Adrenal gland (tissue), 5 donors: ENCODE measurements at regions not wholly inside any gene's neighbourhood (a gene's known extent, or its start where the extent isn't known, plus 50 kb on each side); places are given as distances from the start of the nearest gene placed in this dataset.

Experiments
- CTCF ChIP-seq, 6 experiments: fragments of 450-650 bp in 4 of 6; fragments of 200-600 bp in 2 of 6; sonication (generic) in 1 of 6; IDR thresholded peaks; 1 replicate in 5 of 6; 2 replicates in 1 of 6; pipeline versions ENCODE4 v1.5.1 to v1.8.0; 2016 to 2021; ENCODE audit warnings: antibody characterized with exemption in 6 of 6, mild to moderate bottlenecking in 2 of 6, moderate library complexity in 1 of 6
- POLR2A ChIP-seq, 2 donors: fragments of 450-650 bp; IDR thresholded peaks; one replicate each; pipeline ENCODE4 v1.6.1; 2017; ENCODE audit warnings: antibody characterized with exemption in 2 of 2, mild to moderate bottlenecking in 2 of 2, moderate library complexity in 1 of 2
- donor health status: DM: no; HTN: no; CAD: no.

DNA sequence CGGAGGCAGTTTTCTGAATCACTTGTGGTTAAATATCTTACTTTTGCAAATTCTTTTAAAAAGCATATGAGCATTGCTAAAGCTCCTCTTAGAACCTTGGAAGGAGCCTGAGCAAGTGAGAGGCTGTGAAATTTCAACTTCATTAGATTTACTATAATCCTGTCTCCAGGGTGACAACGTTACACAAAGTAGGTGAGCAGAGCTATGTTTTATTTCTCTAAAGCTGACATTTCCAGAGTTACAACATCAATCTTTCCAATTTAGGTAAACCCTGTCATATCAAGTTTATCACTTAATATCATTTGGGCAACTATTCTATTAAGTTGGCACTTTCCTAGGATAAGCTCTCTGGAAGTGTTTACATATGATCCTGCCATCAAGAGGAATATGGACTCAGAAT lies 544.9 kb upstream of the CBLB start:
- TF ChIP-seq POLR2A (IDR thresholded peaks at IDR 0.05) (no peak), CTCF (IDR thresholded peaks at IDR 0.05) (no peak)
